Neutrophil (primary cell): ENCODE measurements at regions not wholly inside any gene's neighbourhood (a gene's known extent, or its start where the extent isn't known, plus 50 kb on each side); places are given as distances from the start of the nearest gene placed in this dataset.

Experiments
- H3K27ac ChIP-seq: fragments of 200-600 bp; sonication (generic); 2 replicates; pipeline ENCODE4 v1.5.1; 2016; ENCODE audit warnings: mild to moderate bottlenecking, moderate library complexity
- H3K27me3 ChIP-seq: fragments of 200-600 bp; sonication (generic); 2 replicates; pipeline ENCODE4 v1.6.0; 2016; ENCODE audit warnings: mild to moderate bottlenecking
- H3K36me3 ChIP-seq: fragments of 200-600 bp; sonication (generic); 2 replicates; pipeline ENCODE4 v1.5.1; 2017
- H3K4me1 ChIP-seq, 2 experiments: fragments of 200-600 bp in 1 of 2; sonication (generic) in 1 of 2; 1 replicate in 1 of 2; 2 replicates in 1 of 2; pipeline versions ENCODE4 v1.5.1 to v1.6.1; 2013 to 2016; ENCODE audit warnings: low read depth in 1 of 2, low read length in 1 of 2, mild to moderate bottlenecking in 1 of 2, moderate library complexity in 1 of 2; ENCODE audit not compliant: control insufficient read depth in 1 of 2, insufficient read depth in 1 of 2
- H3K4me3 ChIP-seq, 2 experiments: fragments of 200-600 bp in 1 of 2; sonication (generic) in 1 of 2; 1 replicate in 1 of 2; 2 replicates in 1 of 2; pipeline ENCODE4 v1.5.1; 2013 to 2016; ENCODE audit warnings: low read depth in 1 of 2, low read length in 1 of 2, mild to moderate bottlenecking in 1 of 2, moderate library complexity in 1 of 2
- H3K9me3 ChIP-seq: fragments of 200-600 bp; sonication (generic); 2 replicates; pipeline ENCODE4 v1.5.1; 2016
- CTCF ChIP-seq: fragments of 200-600 bp; sonication (generic); IDR thresholded peaks from 2 replicates; pipeline ENCODE4 v1.5.1; 2016; ENCODE audit warnings: antibody characterized with exemption

DNA sequence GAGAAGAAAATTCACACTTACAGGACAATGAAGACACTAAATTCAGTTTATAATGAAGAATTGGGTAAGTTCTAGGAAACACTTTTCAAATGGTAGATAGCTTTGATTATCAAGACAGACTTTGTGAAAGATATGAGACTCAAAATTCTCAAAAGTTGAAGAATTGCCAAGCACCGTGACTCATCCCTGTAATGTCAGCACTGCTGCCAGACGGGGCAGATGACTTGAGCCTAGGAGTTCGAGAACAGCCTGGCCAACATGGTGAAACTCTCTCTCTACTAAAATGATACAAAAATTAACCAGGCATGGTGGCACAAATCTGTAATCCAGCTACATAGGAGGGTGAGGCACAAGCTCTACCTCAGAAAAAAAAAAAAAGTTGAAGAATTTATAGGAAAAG is 1820.1 kb upstream of the LRRTM1 start:
- no peaks in the 10 kb centered on the region for H3K9me3 ChIP-seq
- no peaks in the 10 kb centered on the region for H3K4me1 ChIP-seq
- H3K36me3 ChIP-seq, result no peaks in the 10 kb centered on the region
- no peak overlapping the region for H3K4me3 ChIP-seq
- H3K27me3 ChIP-seq, result no peaks in the 10 kb centered on the region
- no peak for TF ChIP-seq CTCF
- no peak overlapping the region for H3K27ac ChIP-seq

DNA sequence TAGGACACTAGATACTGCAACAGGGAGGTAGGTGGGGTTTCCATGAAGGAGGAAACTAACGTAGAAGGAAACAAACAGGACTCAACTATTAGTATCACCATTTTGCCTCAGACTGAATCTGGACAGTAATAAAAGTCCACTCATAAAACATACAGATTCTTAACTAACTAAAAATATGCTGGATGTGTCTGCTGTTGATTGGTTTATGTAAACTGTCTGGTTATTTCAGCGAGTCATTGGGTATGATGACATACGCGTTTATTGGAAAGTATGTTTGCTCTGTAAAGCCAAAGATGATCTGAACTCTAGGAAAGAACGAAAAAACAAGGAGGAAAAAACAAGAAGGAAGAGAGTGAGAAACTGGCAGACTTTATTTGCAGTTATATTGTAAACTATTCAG is 1816.1 kb upstream of the LRRTM1 start:
- no peaks in the 10 kb centered on the region for H3K4me1 ChIP-seq
- TF ChIP-seq CTCF, result no peak
- H3K4me3 ChIP-seq, result no peak overlapping the region
- no peaks in the 10 kb centered on the region for H3K27me3 ChIP-seq
- no peaks in the 10 kb centered on the region for H3K9me3 ChIP-seq
- H3K36me3 ChIP-seq, result no peaks in the 10 kb centered on the region
- H3K27ac ChIP-seq, result no peak overlapping the region

DNA sequence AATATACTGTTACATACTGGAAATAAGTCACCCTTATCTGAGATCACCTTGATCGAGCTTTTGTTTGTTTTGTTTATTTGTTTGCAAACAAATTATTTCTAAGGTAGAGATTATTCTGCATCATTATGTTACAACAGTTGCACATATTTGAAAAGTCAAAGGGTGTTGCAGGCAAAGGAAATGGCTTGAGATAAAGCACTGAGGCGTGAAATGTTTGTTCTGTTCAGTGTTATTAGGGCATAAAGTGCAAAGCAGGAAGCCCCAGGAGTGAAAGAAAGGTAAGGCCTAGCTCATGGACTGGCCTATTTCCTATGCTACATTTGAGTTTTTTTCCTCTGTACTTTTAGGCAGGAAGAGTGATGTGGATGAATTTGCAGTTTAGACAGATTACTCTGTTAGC is 1815.6 kb upstream of the LRRTM1 start:
- Histone ChIP-seq H3K4me1 (no peaks in the 10 kb centered on the region), H3K27ac (no peak overlapping the region), H3K9me3 (no peaks in the 10 kb centered on the region), H3K4me3 (no peak overlapping the region), H3K27me3 (no peaks in the 10 kb centered on the region), H3K36me3 (no peaks in the 10 kb centered on the region)
- no peak for TF ChIP-seq CTCF

GRCh38 chr2:82109418-82109817 is 1804.9 kb upstream of the LRRTM1 start:
- Histone ChIP-seq H3K36me3 (no peaks in the 10 kb centered on the region), H3K4me3 (no peak overlapping the region), H3K9me3 (no peaks in the 10 kb centered on the region), H3K27ac (no peak overlapping the region), H3K4me1 (no peaks in the 10 kb centered on the region), H3K27me3 (no peaks in the 10 kb centered on the region)
- TF ChIP-seq CTCF, result no peak

DNA sequence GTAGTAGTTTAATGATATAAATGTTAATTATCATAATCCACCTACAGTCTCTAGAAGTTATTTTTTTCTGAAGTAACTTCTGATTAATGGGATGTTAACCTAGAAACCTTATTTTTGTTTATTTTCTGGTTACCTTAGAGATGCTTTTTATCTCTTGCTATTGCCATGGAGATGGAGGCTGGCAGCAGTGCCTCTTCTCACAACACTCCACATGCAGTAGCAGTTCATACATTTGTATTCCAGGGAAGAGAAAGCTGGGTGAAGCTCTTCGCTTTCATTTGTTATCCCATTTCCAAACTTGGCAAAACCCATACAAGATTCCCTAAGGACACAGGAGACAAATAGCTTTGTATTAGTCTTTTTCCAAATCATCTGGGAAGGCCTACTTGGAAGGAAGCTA is 1794.1 kb upstream of the LRRTM1 start:
- no peaks in the 10 kb centered on the region for H3K36me3 ChIP-seq
- no peak for TF ChIP-seq CTCF
- no peaks in the 10 kb centered on the region for H3K4me1 ChIP-seq
- H3K27me3 ChIP-seq, result no peaks in the 10 kb centered on the region
- H3K27ac ChIP-seq, result no peak overlapping the region
- no peak overlapping the region for H3K4me3 ChIP-seq
- no peaks in the 10 kb centered on the region for H3K9me3 ChIP-seq

DNA sequence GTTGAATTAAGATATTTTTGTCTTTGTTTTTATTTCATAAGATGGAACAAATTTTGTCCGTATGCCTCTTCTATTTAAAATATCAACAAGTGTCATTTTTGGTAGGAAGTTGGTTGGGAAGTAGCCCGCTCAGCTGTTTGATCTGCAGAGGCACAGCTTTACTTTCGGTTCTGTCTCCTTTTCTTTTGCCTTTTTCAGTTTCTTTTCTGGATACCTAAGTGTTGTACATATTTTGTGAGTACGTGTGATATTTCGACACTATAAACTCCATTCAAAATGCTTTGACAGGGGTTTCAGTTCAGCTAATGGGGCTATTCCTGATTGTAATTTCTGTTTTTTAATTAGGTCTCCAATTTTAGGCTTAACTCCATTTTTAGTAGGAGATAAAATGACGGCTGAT is 1785.0 kb upstream of the LRRTM1 start:
- TF ChIP-seq CTCF, result no peak

More for the DNA sequence above, 1785.0 kb upstream of the LRRTM1 start:
- H3K4me3 ChIP-seq, result no peak overlapping the region
- no peaks in the 10 kb centered on the region for H3K36me3 ChIP-seq
- no peaks in the 10 kb centered on the region for H3K27me3 ChIP-seq
- no peaks in the 10 kb centered on the region for H3K4me1 ChIP-seq
- H3K27ac ChIP-seq, result no peak overlapping the region
- no peaks in the 10 kb centered on the region for H3K9me3 ChIP-seq
